HEK293T (cell line): ENCODE measurements at regions not wholly inside any gene's neighbourhood (a gene's known extent, or its start where the extent isn't known, plus 50 kb on each side); places are given as distances from the start of the nearest gene placed in this dataset.

Experiments used
- ARNT ChIP-seq: fragments of 450-650 bp; IDR thresholded peaks from 2 replicates; pipeline ENCODE4 v1.6.1; 2017; ENCODE audit warnings: mild to moderate bottlenecking
- FOXM1 ChIP-seq: fragments of 450-650 bp; IDR thresholded peaks from 2 replicates; pipeline ENCODE4 v1.6.1; 2017; ENCODE audit warnings: mild to moderate bottlenecking, borderline replicate concordance
- LEF1 ChIP-seq: fragments of 450-650 bp; IDR thresholded peaks from 2 replicates; pipeline ENCODE4 v1.6.1; 2017; ENCODE audit warnings: mild to moderate bottlenecking, borderline replicate concordance
- NFRKB ChIP-seq: fragments of 450-650 bp; IDR thresholded peaks from 2 replicates; pipeline ENCODE4 v1.6.1; 2016; ENCODE audit warnings: mild to moderate bottlenecking, moderate library complexity
- PKNOX1 ChIP-seq: fragments of 450-650 bp; IDR thresholded peaks from 2 replicates; pipeline ENCODE4 v1.6.1; 2016
- SP1 ChIP-seq: fragments of 450-650 bp; IDR thresholded peaks from 2 replicates; pipeline ENCODE4 v1.6.1; 2017
- ZNF384 ChIP-seq: fragments of 450-650 bp; IDR thresholded peaks from 2 replicates; pipeline ENCODE4 v1.6.1; 2016

- TF ChIP-seq SP1 = no peak
- TF ChIP-seq FOXM1 = no peak
- TF ChIP-seq ARNT = no peak
- TF ChIP-seq ZNF384 = no peak
- no peak for TF ChIP-seq LEF1
- no peak for TF ChIP-seq NFRKB
- TF ChIP-seq PKNOX1 = no peak
Observed at GRCh38 chr13:59274958-59275727, 888.6 kb downstream of the DIAPH3 start.
